ENCODE measurements at regions not wholly inside any gene's neighbourhood (a gene's known extent, or its start where the extent isn't known, plus 50 kb on each side); places are given as distances from the start of the nearest gene placed in this dataset.

GRCh38 chr3:177466074-177466473, 268.8 kb upstream of the TBL1XR1 start:
- no peak for TF ChIP-seq MAX (IDR thresholded peaks at IDR 0.05; ENCODE audit: low read depth, low read length)
- TF ChIP-seq CTCF (IDR thresholded peaks at IDR 0.05; ENCODE audit: low read depth, low read length) = no peak
- TF ChIP-seq POLR2A (IDR thresholded peaks at IDR 0.05; ENCODE audit: extremely low read depth, insufficient read length) = no peak
- TF ChIP-seq MYC (IDR thresholded peaks at IDR 0.05; ENCODE audit: low read depth, low read length) = no peak
